Forelimb muscle (tissue), 1 donor: ENCODE measurements at regions not wholly inside any gene's neighbourhood (a gene's known extent, or its start where the extent isn't known, plus 50 kb on each side); places are given as distances from the start of the nearest gene placed in this dataset.

ENCODE experiments used
- DNase-seq: peaks from one replicate; pipeline ENCODE4 v3.0.0-alpha.2; 2013; ENCODE audit warnings: low read depth

- no peak for DNase-seq
Measured at GRCh38 chr16:52650789-52651188, 103.8 kb upstream of the TOX3 start.

GRCh38 chr16:52650318-52650717, 103.4 kb upstream of the TOX3 start:
- no peak for DNase-seq

- no peak for DNase-seq
Measured at GRCh38 chr16:52649870-52650269, 102.9 kb upstream of the TOX3 start.

GRCh38 chr16:52647588-52647987, 100.6 kb upstream of the TOX3 start:
- no peak for DNase-seq

GRCh38 chr16:52643006-52643405, 96.1 kb upstream of the TOX3 start:
- DNase-seq: no peak

GRCh38 chr16:52634528-52634927, 87.6 kb upstream of the TOX3 start:
- DNase-seq: no peak

GRCh38 chr16:52634104-52634503, 87.2 kb upstream of the TOX3 start:
- peak; percentile 17 for DNase-seq

- no peak for DNase-seq
Measured at GRCh38 chr16:52633230-52633629, 86.3 kb upstream of the TOX3 start.

- DNase-seq: no peak
Measured at GRCh38 chr16:52631711-52632110, 84.8 kb upstream of the TOX3 start.

GRCh38 chr16:52630711-52631110, 83.8 kb upstream of the TOX3 start:
- no peak for DNase-seq

- no peak for DNase-seq
Measured at GRCh38 chr16:52629296-52629695, 82.4 kb upstream of the TOX3 start.

GRCh38 chr16:52624891-52625290, 77.9 kb upstream of the TOX3 start:
- no peak for DNase-seq

- no peak for DNase-seq
Measured at GRCh38 chr16:52621651-52622050, 74.7 kb upstream of the TOX3 start.

GRCh38 chr16:52618753-52619497, 72.0 kb upstream of the TOX3 start:
- DNase-seq: no peak

- no peak for DNase-seq
Measured at GRCh38 chr16:52617591-52617990, 70.6 kb upstream of the TOX3 start.

- no peak for DNase-seq
Measured at GRCh38 chr16:52613508-52613907, 66.6 kb upstream of the TOX3 start.

- DNase-seq: no peak
Measured at GRCh38 chr16:52611817-52612673, 65.1 kb upstream of the TOX3 start.

GRCh38 chr16:52603015-52603414, 56.1 kb upstream of the TOX3 start:
- DNase-seq: no peak

- no peak for DNase-seq
Measured at GRCh38 chr16:52597772-52598483, 51.0 kb upstream of the TOX3 start.

GRCh38 chr16:52597073-52597771, 50.3 kb upstream of the TOX3 start:
- DNase-seq: no peak
